Umbilical cord (tissue), 1 donor: ENCODE measurements at regions not wholly inside any gene's neighbourhood (a gene's known extent, or its start where the extent isn't known, plus 50 kb on each side); places are given as distances from the start of the nearest gene placed in this dataset.

Experiments used
- DNase-seq: peaks from one replicate; pipeline ENCODE4 v3.0.0-alpha.2; 2015; ENCODE audit warnings: low spot score

- peak; percentile 85 for DNase-seq
These were observed 644.8 kb downstream of the HACE1 start for GRCh38 chr6:104214901-104215300.

DNA sequence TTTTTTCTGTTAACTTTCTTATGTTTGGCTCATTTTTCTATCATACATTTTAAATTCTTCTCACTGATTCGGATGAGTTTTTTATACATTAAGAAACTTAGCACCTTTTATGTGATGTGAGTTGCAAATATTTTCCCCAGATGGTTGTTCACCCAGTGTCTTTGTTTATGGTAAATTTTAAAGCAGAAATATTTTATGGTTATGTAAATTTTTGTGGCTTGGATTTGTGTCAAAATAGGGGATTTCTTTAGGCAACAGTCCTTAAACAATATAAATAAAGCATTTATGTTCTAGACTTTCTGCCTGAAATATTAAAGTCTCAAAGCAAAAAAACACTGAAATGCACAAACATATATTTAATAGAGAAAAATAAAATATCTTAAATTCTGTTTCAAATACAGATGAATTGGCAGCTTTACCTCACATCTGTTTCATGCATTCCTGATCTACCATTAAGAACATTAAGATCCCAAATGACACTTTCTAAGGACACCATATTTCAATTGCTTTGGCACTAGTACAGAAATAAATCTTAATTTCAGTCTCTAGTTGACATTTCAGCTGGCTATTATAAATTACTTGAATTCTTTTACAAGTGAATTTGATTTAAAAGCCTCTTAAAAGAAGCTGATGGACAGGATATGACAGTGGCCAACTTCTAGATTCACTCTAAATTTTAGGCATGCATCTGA lies 646.6 kb downstream of the HACE1 start:
- no peak for DNase-seq

DNA sequence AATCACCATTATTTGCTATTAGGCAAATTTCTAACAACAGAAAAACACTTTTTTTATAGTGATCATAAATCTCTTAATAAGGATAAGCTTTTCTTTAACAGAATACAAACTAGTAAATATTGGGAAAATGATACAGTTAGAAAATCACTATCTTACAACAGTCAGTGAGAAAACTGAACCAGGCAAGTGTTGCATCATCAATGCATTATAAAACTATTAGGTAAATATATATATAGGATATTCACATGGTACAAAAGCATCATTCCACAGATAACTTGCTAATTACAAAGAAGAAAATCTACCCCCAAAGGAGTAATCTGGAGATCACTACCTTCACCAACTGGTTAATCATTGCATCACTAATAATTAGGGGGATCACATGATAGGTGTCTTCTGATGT lies 652.1 kb downstream of the HACE1 start:
- DNase-seq: no peak

GRCh38 chr6:104201557-104201956 lies 658.2 kb downstream of the HACE1 start:
- no peak for DNase-seq

DNA sequence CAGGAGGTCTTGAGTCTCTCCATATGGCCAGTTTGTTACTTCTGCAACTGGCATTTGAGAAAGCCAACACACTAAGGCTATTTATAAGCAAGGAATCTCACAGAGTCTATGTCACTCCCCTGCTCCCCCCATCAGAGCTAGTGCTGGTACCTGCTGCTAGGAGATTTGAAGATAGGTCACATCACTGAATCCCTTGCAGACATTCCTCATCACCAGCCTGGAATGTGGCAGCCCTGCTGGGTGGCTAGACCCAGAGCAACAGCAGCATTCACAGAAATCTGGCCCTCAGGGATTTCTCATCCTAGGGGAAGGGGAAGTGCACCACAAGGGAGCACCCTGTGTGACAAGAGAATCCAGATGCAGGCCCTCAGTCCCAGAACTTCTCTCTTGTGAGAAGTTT lies 672.1 kb downstream of the HACE1 start:
- no peak for DNase-seq

DNA sequence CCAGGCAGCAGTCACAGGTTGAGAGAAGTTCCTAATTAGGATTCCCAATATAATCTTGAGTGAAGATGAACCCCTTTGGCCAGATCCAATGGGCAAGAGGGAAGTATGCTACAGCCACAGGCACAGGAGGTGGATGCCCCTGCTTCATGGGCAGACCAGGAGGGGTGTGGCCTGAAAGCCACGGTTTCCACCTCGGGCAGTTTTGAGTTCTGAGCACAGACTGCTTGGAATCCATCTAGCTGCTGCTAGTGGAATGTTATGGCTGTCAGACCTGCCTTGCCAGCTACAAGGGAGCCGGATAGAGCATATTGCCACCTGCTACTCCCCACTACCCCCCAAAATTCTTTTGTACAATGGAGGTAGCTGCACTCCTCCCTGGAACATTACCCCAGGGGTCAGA lies 672.9 kb downstream of the HACE1 start:
- DNase-seq: peak; percentile 5

DNA sequence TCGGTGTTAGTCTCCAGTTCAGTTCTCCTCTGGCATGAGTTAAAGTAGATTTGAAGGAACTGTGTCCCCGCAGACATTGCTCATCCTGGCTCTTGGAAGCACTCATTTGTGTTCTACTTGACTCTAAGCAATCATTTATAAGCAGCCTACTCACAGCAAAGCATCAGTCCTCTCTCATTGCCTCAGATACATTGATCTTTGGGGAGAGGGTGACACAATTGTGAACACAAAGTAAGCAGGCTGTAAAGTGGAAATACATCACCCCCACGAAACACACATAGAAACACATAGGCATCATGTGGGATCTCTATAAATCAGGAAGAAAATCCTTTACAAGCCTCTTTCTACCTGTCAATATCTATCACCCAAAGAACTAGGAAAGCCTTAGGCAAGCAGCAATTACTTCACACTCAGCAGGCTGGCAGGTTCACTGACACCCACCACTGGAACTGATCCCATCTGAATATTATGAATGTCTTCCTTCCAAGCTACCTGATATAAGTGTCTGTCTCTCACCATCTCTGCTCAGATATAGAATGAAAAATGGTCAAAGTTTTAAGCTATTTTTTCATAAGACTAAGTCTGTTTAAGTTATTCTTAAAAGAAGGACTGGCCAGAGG lies 675.8 kb downstream of the HACE1 start:
- DNase-seq: no peak

GRCh38 chr6:104182811-104183210 lies 676.9 kb downstream of the HACE1 start:
- no peak for DNase-seq

DNA sequence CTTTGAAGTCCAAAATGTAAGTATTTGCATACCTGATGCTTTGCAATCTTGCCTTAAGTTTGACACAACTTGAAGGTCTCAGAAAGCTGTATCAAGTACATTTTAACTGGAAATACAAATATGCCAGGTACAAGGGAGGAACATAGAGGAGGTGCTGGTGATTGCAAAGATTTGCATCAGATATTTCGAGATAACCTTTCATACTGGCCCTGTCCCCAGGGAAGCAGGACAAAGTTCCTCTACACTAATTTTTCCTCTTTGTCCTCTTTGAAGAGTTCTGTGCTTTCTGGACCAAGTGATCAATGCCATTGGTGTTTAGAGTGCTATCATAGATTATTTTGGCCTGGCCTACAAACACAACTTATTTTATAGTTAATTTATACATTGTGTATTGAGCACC lies 686.1 kb downstream of the HACE1 start:
- no peak for DNase-seq

- DNase-seq: peak; percentile 80
These were observed 689.3 kb downstream of the HACE1 start for GRCh38 chr6:104170401-104170800.

DNA sequence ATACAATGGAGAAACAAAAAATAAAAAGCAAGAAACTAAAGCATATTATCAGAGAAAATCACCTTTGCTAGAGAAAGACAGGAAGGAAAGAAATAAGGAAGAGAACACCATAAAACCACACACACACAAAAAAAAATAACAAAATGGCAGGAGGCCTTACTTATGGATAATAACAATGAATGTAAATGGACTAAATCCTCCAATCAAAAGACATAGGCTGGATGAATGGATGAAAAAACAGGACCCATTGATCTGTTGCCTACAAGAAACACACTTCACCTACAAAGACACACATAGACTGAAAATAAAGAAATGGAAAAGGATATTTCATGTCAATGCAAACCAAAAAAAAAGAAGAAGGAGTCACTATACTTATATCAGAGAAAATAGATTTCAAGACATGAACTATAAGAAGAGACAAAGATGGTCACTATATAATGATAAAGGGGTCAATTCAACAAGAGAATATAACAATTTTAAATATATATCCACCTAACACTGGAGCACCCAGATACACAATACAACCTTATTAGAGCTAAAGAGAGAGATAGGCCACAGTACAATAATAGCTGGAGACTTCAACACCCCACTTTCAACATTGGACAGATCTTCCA lies 693.6 kb downstream of the HACE1 start:
- no peak for DNase-seq

- DNase-seq: no peak
These were observed 697.6 kb downstream of the HACE1 start for GRCh38 chr6:104162036-104162669.

GRCh38 chr6:104159045-104159618 lies 700.6 kb downstream of the HACE1 start:
- DNase-seq: no peak

DNA sequence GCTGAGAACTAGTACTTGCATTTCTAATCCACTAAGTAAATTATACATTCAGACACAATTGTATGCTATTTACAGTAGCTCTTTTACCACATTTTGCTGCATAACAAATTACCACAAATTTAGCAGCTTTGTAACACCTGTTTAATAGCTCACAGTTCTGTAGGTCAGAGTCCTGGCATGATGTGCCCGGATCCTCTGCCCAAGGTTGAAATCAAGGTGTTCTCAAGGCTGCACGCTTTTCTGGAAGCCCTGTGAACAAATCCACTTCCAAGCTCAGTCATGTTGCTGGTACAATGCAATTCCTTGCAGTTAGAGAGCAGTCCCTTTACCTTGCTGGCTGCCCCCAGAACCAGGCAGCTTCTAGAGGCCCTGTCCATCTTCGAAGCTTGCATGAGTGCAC lies 716.0 kb downstream of the HACE1 start:
- DNase-seq: no peak

GRCh38 chr6:104134876-104135275 lies 724.8 kb downstream of the HACE1 start:
- DNase-seq: no peak

DNA sequence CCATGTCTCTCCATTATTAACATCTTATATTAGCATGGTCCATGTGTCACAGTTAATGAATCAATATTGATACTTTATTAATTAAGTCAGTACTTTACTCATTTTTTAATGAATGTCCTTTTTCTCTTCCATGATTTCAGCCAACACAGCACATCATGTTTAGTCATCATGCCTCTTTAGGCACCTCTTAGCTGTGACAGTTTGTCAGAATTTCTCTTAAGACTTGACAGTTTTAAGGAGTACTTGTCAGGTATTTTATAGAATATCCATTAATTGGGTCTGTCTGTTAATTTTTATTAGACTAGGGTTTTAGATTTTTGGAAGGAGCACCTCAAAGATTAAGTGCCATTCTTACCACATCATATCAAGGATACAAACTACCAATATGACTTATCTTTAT lies 729.4 kb downstream of the HACE1 start:
- DNase-seq: no peak

- no peak for DNase-seq
These were observed 733.3 kb downstream of the HACE1 start for GRCh38 chr6:104126315-104127005.

- DNase-seq: no peak
These were observed 736.5 kb downstream of the HACE1 start for GRCh38 chr6:104123227-104123626.

- DNase-seq: no peak
These were observed 741.4 kb downstream of the HACE1 start for GRCh38 chr6:104118274-104118673.

DNA sequence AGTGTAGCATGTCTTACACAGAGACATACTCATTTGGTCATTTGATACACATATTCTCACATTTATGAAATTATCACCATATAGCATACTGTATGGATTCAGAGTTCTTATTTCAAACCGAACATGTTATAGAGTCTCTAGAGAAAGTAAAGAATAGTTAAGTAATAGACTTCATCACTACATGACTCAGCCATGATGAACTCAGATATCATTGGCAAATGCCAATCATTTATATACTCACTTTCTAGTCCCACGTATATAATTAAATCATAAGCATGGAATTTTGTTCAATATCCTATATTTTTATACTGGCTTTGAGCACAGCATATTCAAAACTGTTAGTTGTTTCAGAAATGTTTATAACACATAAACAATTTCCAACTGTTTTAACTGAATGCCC lies 749.9 kb downstream of the HACE1 start:
- no peak for DNase-seq

DNA sequence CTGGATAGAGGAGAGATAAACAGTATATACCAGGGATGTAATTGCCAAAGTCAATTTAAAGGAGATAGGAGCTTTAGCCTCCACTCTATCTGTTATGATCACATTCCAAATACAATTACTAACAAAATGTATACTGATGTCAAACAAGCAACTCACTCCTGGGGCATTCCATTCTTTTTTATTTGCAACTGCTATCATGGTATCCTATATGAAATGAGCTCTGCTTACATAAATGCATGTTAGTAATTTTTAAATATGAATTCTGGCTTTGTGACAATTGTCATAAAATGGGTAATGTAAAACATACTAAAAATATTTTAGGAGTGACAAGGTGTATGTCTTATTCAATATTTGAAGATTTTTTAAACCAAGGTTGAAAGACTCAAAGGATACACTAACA lies 751.1 kb downstream of the HACE1 start:
- DNase-seq: no peak
